Loucy (cell line): ENCODE measurements at regions not wholly inside any gene's neighbourhood (a gene's known extent, or its start where the extent isn't known, plus 50 kb on each side); places are given as distances from the start of the nearest gene placed in this dataset.

ENCODE experiments used
- H2AFZ ChIP-seq: fragments of 200-600 bp; sonication (generic); 2 replicates; pipeline ENCODE4 v1.6.0; 2016; ENCODE audit warnings: antibody characterized with exemption, mild to moderate bottlenecking, low read length, moderate library complexity
- H3F3A ChIP-seq: fragments of 200-600 bp; 2 replicates; pipeline ENCODE4 v1.6.0; 2016; ENCODE audit warnings: antibody characterized with exemption, low read depth, mild to moderate bottlenecking
- H3K27me3 ChIP-seq: fragments of 200-600 bp; sonication (generic); 2 replicates; pipeline ENCODE4 v1.6.1; 2014; ENCODE audit warnings: low read length, mild to moderate bottlenecking; ENCODE audit not compliant: insufficient read depth, poor library complexity, severe bottlenecking
- H3K36me3 ChIP-seq: fragments of 200-600 bp; sonication (generic); 2 replicates; pipeline ENCODE4 v1.6.1; 2016; ENCODE audit warnings: low read length; ENCODE audit not compliant: insufficient read depth
- H3K4me1 ChIP-seq: fragments of 200-600 bp; sonication (generic); 2 replicates; pipeline ENCODE4 v1.5.1; 2014; ENCODE audit warnings: low read length, mild to moderate bottlenecking; ENCODE audit not compliant: insufficient read depth, poor library complexity, severe bottlenecking
- H3K4me2 ChIP-seq: fragments of 200-600 bp; sonication (generic); 2 replicates; pipeline ENCODE4 v1.6.0; 2014; ENCODE audit warnings: antibody characterized with exemption, low read length, low read depth, mild to moderate bottlenecking; ENCODE audit not compliant: poor library complexity, severe bottlenecking
- H3K4me3 ChIP-seq: fragments of 200-600 bp; sonication (generic); 2 replicates; pipeline ENCODE4 v1.5.1; 2014; ENCODE audit warnings: low read length, mild to moderate bottlenecking, mixed read lengths; ENCODE audit not compliant: poor library complexity, severe bottlenecking
- H3K79me2 ChIP-seq: fragments of 200-600 bp; sonication (generic); 2 replicates; pipeline ENCODE4 v1.6.1; 2014; ENCODE audit warnings: low read length; ENCODE audit not compliant: insufficient read depth
- H3K9ac ChIP-seq: fragments of 200-600 bp; sonication (generic); 2 replicates; pipeline ENCODE4 v1.6.0; 2014; ENCODE audit warnings: mild to moderate bottlenecking, low read depth, low read length, moderate library complexity; ENCODE audit not compliant: poor library complexity, severe bottlenecking
- H3K9me2 ChIP-seq: fragments of 200-600 bp; sonication (generic); replicated peaks from 2 replicates; pipeline ENCODE4 v1.6.1; 2016; ENCODE audit warnings: low read depth, low read length, mixed read lengths
- H3K9me3 ChIP-seq: fragments of 200-600 bp; sonication (generic); 2 replicates; pipeline ENCODE4 v1.6.1; 2014; ENCODE audit warnings: mild to moderate bottlenecking, antibody characterized with exemption, low read length, low read depth; ENCODE audit not compliant: insufficient read depth
- H4K20me1 ChIP-seq: fragments of 200-600 bp; sonication (generic); 2 replicates; pipeline ENCODE4 v1.6.0; 2014; ENCODE audit warnings: antibody characterized with exemption, low read length, mild to moderate bottlenecking; ENCODE audit not compliant: insufficient read depth, poor library complexity, severe bottlenecking
- EZH2phosphoT487 ChIP-seq: fragments of 200-600 bp; IDR thresholded peaks from 2 replicates; pipeline ENCODE4 v1.6.1; 2018; ENCODE audit warnings: antibody characterized with exemption, mild to moderate bottlenecking, moderate library complexity, borderline replicate concordance
- TF ChIP-seq, protein P1 (sequence below): fragments of 200-600 bp; sonication (generic); conservative IDR thresholded peaks from 2 replicates; pipeline ENCODE4 v1.5.1; 2014; ENCODE audit warnings: mild to moderate bottlenecking, antibody characterized with exemption, low read length

- no peaks in the 10 kb centered on the region for H3K4me1 ChIP-seq
- H3K79me2 ChIP-seq = no peaks in the 10 kb centered on the region
- no peaks in the 10 kb centered on the region for H3K27me3 ChIP-seq
- no peaks in the 10 kb centered on the region for H3K9me3 ChIP-seq
- H2AFZ ChIP-seq = no peak overlapping the region
- no peaks in the 10 kb centered on the region for H3F3A ChIP-seq
- H3K4me2 ChIP-seq = no peak overlapping the region
- no peaks in the 10 kb centered on the region for H4K20me1 ChIP-seq
- no peak overlapping the region for H3K4me3 ChIP-seq
- H3K9me2 ChIP-seq = no peaks in the 10 kb centered on the region
- H3K36me3 ChIP-seq = no peaks in the 10 kb centered on the region
- no peak overlapping the region for H3K9ac ChIP-seq
- TF ChIP-seq, protein P1, sequence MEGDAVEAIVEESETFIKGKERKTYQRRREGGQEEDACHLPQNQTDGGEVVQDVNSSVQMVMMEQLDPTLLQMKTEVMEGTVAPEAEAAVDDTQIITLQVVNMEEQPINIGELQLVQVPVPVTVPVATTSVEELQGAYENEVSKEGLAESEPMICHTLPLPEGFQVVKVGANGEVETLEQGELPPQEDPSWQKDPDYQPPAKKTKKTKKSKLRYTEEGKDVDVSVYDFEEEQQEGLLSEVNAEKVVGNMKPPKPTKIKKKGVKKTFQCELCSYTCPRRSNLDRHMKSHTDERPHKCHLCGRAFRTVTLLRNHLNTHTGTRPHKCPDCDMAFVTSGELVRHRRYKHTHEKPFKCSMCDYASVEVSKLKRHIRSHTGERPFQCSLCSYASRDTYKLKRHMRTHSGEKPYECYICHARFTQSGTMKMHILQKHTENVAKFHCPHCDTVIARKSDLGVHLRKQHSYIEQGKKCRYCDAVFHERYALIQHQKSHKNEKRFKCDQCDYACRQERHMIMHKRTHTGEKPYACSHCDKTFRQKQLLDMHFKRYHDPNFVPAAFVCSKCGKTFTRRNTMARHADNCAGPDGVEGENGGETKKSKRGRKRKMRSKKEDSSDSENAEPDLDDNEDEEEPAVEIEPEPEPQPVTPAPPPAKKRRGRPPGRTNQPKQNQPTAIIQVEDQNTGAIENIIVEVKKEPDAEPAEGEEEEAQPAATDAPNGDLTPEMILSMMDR = no peak
- TF ChIP-seq EZH2phosphoT487 = no peak
These were observed 648.6 kb upstream of the CELF2 start for GRCh38 chr10:10368951-10369576.

GRCh38 chr10:10385831-10386230, 631.8 kb upstream of the CELF2 start:
- TF ChIP-seq, protein P1 = no peak
- no peak for TF ChIP-seq EZH2phosphoT487
- H2AFZ ChIP-seq = no peak overlapping the region

DNA sequence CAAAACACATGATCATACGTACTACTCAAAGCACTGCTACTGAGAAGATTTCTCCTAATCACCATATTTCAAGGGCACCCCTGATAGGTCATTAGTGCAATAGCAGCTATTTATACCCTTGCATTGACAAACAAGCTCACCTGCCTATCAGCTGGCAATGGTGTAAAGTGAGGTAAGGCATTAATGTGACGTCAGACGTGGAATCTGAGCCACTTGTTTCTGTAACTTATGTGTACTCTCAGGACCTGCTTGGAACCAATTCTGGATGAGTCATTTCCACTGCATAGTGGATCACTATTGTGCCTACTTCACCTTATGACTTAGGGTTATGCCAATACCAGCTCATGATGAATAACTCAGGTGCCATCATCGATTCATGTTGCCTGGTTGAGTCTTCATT, 628.5 kb upstream of the CELF2 start:
- Histone ChIP-seq H2AFZ (no peak overlapping the region), H4K20me1 (no peaks in the 10 kb centered on the region), H3K4me2 (no peak overlapping the region), H3K4me3 (no peak overlapping the region), H3K4me1 (no peaks in the 10 kb centered on the region), H3F3A (no peaks in the 10 kb centered on the region), H3K9me3 (0 out of 2 replicates have a peak, but pooled peaks cover 4% of the 10 kb centered on the region), H3K27me3 (no peaks in the 10 kb centered on the region), H3K9ac (no peak overlapping the region), H3K36me3 (no peaks in the 10 kb centered on the region), H3K9me2 (no peaks in the 10 kb centered on the region), H3K79me2 (no peaks in the 10 kb centered on the region)
- TF ChIP-seq, protein P1 = no peak
- no peak for TF ChIP-seq EZH2phosphoT487

More at GRCh38 chr10:10385831-10386230, 631.8 kb upstream of the CELF2 start:
- no peaks in the 10 kb centered on the region for H3K36me3 ChIP-seq
- no peaks in the 10 kb centered on the region for H3K9me2 ChIP-seq
- no peaks in the 10 kb centered on the region for H3K79me2 ChIP-seq
- H3K4me2 ChIP-seq = no peak overlapping the region
- no peak overlapping the region for H3K4me3 ChIP-seq
- 0 out of 2 replicates have a peak, but pooled peaks cover 4% of the 10 kb centered on the region for H3K9me3 ChIP-seq
- no peaks in the 10 kb centered on the region for H3K27me3 ChIP-seq
- no peak overlapping the region for H3K9ac ChIP-seq
- no peaks in the 10 kb centered on the region for H3F3A ChIP-seq
- no peaks in the 10 kb centered on the region for H4K20me1 ChIP-seq
- H3K4me1 ChIP-seq = no peaks in the 10 kb centered on the region
